ENCODE measurements at regions not wholly inside any gene's neighbourhood (a gene's known extent, or its start where the extent isn't known, plus 50 kb on each side); places are given as distances from the start of the nearest gene placed in this dataset.
A peak's percentile ranks its signal among the peaks of the same experiment; 100 is the strongest.
"Not testable (repeated sequence)": the region's sequence is repeated elsewhere in the genome, so short reads cannot be mapped to it uniquely, and the experiment has no call there.

DNA sequence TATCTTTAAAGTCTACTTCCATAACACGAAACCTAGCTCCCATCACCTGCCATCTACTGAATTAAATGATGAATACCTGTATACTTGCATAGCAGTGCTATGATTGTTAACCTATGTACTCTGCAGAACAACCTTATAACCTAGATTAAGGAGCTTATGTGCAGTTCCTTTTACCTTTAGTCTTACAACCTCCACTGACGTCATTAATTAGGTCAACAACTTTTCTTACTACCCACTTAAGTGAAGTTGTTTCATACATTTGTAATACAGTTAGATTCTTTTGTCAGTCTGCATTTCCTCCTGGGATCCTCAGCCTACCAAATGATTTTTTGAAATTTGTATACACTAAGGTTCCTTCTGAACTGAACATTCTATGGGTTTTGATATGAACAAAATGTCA, 1082.3 kb downstream of the SUCLG1 start:
- Histone ChIP-seq H3K9me3 (replicated peaks; ENCODE audit: control insufficient read depth, low read depth, low read length) (peaks cover 5% of the 10 kb centered on the region), H3K27me3 (ENCODE audit: control insufficient read depth, insufficient read depth, low read length) (no peaks in the 10 kb centered on the region), H3K4me1 (ENCODE audit: control insufficient read depth, insufficient read depth, low read length) (no peaks in the 10 kb centered on the region), H3K4me3 (ENCODE audit: low read length) (no peak overlapping the region), H3K27ac (ENCODE audit: low read length) (no peak overlapping the region), H3K36me3 (ENCODE audit: control insufficient read depth, insufficient read depth, low read length) (no peaks in the 10 kb centered on the region)
- DNase-seq, result no peak
- no CpG with 5 or more reads among the region's 2 CpGs for WGBS (ENCODE audit: insufficient coverage)

DNA sequence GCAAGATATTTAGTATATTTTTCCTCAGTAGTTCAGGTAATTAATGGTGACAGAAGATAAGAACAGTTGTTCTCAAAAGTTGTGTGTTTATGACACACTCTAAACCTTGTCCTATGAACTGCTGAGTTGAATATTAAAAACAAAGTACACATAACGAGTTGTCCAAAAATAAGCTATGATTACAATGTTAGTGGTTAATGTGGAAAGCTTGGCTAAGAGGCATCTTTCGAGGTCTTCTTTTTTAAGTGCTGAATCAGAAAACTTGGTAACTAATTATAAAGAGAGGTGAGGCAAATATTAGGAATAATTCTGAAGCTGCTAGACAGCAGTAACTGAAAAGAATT, 1088.7 kb downstream of the SUCLG1 start:
- Histone ChIP-seq H3K9me3 (replicated peaks; ENCODE audit: control insufficient read depth, low read depth, low read length) (no peaks in the 10 kb centered on the region), H3K36me3 (ENCODE audit: control insufficient read depth, insufficient read depth, low read length) (no peaks in the 10 kb centered on the region), H3K27me3 (ENCODE audit: control insufficient read depth, insufficient read depth, low read length) (no peaks in the 10 kb centered on the region), H3K4me3 (ENCODE audit: low read length) (no peak overlapping the region), H3K4me1 (ENCODE audit: control insufficient read depth, insufficient read depth, low read length) (no peaks in the 10 kb centered on the region), H3K27ac (ENCODE audit: low read length) (no peak overlapping the region)
- no peak for DNase-seq
- WGBS (ENCODE audit: insufficient coverage), result 50% methylated on average over 1 of the region's 2 CpGs

DNA sequence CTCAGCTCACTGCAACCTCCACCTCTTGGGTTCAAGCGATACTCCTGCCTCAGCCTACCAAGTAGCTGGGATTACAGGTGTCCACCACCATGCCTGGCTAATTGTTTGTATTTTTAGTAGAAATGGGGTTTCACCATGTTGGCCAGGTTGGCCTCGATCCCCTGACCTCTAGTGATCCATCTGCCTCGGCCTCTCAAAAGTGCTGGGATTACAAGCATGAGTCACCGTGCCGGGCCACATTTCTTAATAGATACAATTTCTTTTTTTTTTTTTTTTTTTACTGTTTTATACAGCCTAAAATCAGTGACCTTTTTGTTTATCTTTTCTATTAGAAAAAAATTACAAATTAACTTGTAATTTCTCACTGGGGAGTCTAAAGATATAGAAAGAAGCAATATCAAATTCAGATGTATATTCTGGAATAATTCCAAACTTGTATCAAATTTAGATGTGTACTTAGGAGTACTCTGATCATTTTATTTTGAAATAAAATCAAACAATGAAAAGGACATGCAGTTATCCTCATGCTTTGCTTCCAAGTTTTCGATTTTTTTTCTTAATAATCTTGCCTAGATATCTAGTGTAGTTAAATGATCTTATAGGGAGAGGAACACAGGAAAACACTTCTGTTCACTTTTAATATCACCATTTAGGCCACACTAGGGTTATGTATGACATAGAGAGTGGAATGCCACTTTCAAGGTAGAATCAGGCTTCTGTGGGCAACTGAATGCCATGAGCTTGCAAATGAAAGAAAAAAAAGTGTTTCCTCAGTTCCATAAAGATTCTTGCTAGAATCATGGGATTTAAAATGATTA, 1089.3 kb downstream of the SUCLG1 start:
- no peak overlapping the region for H3K4me3 ChIP-seq (ENCODE audit: low read length)
- no peak overlapping the region for H3K27ac ChIP-seq (ENCODE audit: low read length)
- no peaks in the 10 kb centered on the region for H3K9me3 ChIP-seq (replicated peaks; ENCODE audit: control insufficient read depth, low read depth, low read length)
- WGBS (ENCODE audit: insufficient coverage), result no CpG with 5 or more reads among the region's 6 CpGs
- no peaks in the 10 kb centered on the region for H3K36me3 ChIP-seq (ENCODE audit: control insufficient read depth, insufficient read depth, low read length)
- H3K27me3 ChIP-seq (ENCODE audit: control insufficient read depth, insufficient read depth, low read length), result no peaks in the 10 kb centered on the region
- no peaks in the 10 kb centered on the region for H3K4me1 ChIP-seq (ENCODE audit: control insufficient read depth, insufficient read depth, low read length)
- no peak for DNase-seq

DNA sequence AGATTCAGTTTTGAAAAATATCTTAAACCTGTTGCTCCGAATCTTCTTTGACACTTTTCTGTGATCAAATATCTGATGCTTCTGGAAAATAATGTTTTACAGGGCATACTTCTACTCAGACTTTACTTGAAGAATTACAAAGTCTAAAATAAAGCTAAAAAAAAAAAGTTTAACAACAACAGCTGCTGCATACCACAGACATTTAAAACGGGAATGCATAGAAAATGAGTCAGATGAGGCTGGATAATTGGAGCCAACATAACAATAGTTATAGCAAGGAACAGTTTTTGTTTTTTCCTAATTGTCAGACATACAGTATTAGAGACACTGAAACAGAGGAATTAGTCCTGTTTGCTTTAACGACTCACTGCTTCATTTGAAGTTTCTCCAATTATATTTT, 1090.2 kb downstream of the SUCLG1 start:
- no peaks in the 10 kb centered on the region for H3K4me1 ChIP-seq (ENCODE audit: control insufficient read depth, insufficient read depth, low read length)
- no peaks in the 10 kb centered on the region for H3K9me3 ChIP-seq (replicated peaks; ENCODE audit: control insufficient read depth, low read depth, low read length)
- no peak overlapping the region for H3K27ac ChIP-seq (ENCODE audit: low read length)
- no peak overlapping the region for H3K4me3 ChIP-seq (ENCODE audit: low read length)
- WGBS (ENCODE audit: insufficient coverage), result no CpG with 5 or more reads among the region's 3 CpGs
- H3K36me3 ChIP-seq (ENCODE audit: control insufficient read depth, insufficient read depth, low read length), result no peaks in the 10 kb centered on the region
- DNase-seq, result peak; percentile 43
- H3K27me3 ChIP-seq (ENCODE audit: control insufficient read depth, insufficient read depth, low read length), result no peaks in the 10 kb centered on the region

DNA sequence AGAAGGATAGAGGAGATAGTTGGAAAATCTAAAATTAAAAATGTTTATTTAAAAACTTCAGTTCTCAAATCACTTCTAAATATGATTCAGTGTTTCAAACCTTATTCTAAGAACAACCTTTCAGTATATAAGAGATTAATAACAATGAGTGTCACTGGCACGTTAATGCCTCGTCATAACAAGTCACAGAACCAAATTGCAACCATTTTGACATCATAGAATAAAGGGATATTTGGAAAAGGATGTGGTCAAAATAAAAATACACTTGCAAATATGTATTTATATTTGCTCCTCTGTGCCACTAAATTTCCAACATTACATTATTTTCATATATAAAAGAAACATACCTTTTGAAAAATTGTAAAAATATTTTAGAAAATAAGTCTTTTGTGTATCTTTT, 1090.6 kb downstream of the SUCLG1 start:
- Histone ChIP-seq H3K4me3 (ENCODE audit: low read length) (no peak overlapping the region), H3K27ac (ENCODE audit: low read length) (no peak overlapping the region), H3K4me1 (ENCODE audit: control insufficient read depth, insufficient read depth, low read length) (no peaks in the 10 kb centered on the region), H3K36me3 (ENCODE audit: control insufficient read depth, insufficient read depth, low read length) (no peaks in the 10 kb centered on the region), H3K9me3 (replicated peaks; ENCODE audit: control insufficient read depth, low read depth, low read length) (no peaks in the 10 kb centered on the region), H3K27me3 (ENCODE audit: control insufficient read depth, insufficient read depth, low read length) (no peaks in the 10 kb centered on the region)
- DNase-seq, result no peak
- no CpG with 5 or more reads among the region's 2 CpGs for WGBS (ENCODE audit: insufficient coverage)

DNA sequence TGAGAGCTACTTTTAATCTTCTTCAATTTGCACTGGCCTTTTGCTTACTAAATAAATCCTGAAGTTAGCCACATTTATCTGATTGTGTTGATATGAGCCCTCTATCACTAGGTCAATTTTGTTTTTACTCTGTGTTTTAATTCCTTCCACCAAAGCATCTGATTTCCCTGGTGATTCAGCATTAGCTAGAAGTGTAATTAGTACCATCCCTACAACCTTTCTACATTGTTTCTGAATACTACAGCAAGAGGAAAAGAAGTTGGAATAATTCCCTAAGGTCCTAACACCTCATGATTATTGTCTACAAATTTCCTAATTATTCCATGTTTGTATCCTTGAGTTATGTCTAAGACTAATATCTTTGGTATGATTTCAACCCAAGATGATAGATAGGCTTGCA, 1093.6 kb downstream of the SUCLG1 start:
- DNase-seq, result no peak
- Histone ChIP-seq H3K4me3 (ENCODE audit: low read length) (no peak overlapping the region), H3K36me3 (ENCODE audit: control insufficient read depth, insufficient read depth, low read length) (no peaks in the 10 kb centered on the region), H3K9me3 (replicated peaks; ENCODE audit: control insufficient read depth, low read depth, low read length) (no peaks in the 10 kb centered on the region), H3K27me3 (ENCODE audit: control insufficient read depth, insufficient read depth, low read length) (no peaks in the 10 kb centered on the region), H3K27ac (ENCODE audit: low read length) (no peak overlapping the region), H3K4me1 (ENCODE audit: control insufficient read depth, insufficient read depth, low read length) (no peaks in the 10 kb centered on the region)

DNA sequence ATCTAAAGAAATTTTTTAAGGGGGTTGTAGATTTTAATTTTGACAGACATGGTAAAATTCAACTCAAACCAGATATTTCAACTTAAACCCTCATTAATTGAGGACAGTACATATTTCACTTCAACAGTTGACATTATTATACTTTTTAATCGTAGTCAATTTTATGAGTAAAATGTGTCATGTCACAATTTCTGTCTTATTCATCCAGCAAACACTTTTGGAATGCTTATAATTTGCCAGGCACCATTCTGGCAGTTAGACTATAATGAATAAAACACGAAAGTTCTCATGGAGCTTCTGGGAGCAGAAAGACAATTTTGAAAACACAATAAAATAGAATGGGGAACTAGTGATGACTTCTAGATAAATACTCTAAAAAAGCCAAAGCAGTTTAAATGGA, 1094.8 kb downstream of the SUCLG1 start:
- no CpG with 5 or more reads among the region's 2 CpGs for WGBS (ENCODE audit: insufficient coverage)
- Histone ChIP-seq H3K4me1 (ENCODE audit: control insufficient read depth, insufficient read depth, low read length) (no peaks in the 10 kb centered on the region), H3K4me3 (ENCODE audit: low read length) (no peak overlapping the region), H3K36me3 (ENCODE audit: control insufficient read depth, insufficient read depth, low read length) (no peaks in the 10 kb centered on the region), H3K27me3 (ENCODE audit: control insufficient read depth, insufficient read depth, low read length) (no peaks in the 10 kb centered on the region), H3K9me3 (replicated peaks; ENCODE audit: control insufficient read depth, low read depth, low read length) (no peaks in the 10 kb centered on the region), H3K27ac (ENCODE audit: low read length) (no peak overlapping the region)
- DNase-seq, result peak; percentile 43

DNA sequence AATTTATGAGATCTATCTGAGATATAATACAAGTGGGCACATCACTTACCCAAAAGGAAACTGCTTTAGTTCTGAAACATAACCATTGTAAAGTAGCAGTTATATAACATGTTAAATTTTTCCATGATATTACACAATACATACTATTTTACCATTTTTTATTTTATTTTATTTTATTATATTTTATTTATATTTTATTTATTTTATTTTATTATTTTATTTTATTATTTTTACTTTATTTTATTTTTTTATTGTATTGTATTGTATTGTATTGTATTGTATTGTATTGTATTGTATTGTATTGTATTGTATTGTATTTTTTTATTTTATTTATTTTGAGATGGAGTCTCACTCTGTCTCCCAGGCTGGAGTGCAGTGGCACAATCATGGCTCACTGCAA, 1095.9 kb downstream of the SUCLG1 start:
- not testable (repeated sequence) for H3K9me3 ChIP-seq (replicated peaks; ENCODE audit: control insufficient read depth, low read depth, low read length); H3K27me3 ChIP-seq (ENCODE audit: control insufficient read depth, insufficient read depth, low read length); H3K4me1 ChIP-seq (ENCODE audit: control insufficient read depth, insufficient read depth, low read length); H3K4me3 ChIP-seq (ENCODE audit: low read length); DNase-seq; H3K36me3 ChIP-seq (ENCODE audit: control insufficient read depth, insufficient read depth, low read length); H3K27ac ChIP-seq (ENCODE audit: low read length)

DNA sequence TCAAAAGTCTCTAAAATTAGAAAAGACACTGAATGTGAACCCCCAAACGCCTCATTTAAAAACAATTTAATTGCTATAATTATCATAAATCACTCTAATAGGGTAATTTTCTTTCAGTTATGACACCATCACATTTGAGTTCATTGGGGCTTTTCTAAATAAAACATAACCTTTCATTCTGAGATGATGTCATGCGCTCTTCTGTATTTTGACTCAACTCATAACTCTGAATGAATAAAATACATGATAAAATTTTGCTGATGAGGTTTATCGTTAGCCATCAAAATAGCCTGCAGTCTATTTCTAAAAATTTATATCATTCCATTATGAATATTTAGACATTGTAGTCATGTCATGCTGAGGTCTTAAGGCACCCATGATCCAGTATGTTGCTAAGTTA, 1099.7 kb downstream of the SUCLG1 start:
- no peaks in the 10 kb centered on the region for H3K27me3 ChIP-seq (ENCODE audit: control insufficient read depth, insufficient read depth, low read length)
- WGBS (ENCODE audit: insufficient coverage), result no CpG with 5 or more reads among the region's 3 CpGs
- no peaks in the 10 kb centered on the region for H3K9me3 ChIP-seq (replicated peaks; ENCODE audit: control insufficient read depth, low read depth, low read length)
- no peaks in the 10 kb centered on the region for H3K4me1 ChIP-seq (ENCODE audit: control insufficient read depth, insufficient read depth, low read length)
- H3K4me3 ChIP-seq (ENCODE audit: low read length), result no peak overlapping the region
- H3K36me3 ChIP-seq (ENCODE audit: control insufficient read depth, insufficient read depth, low read length), result no peaks in the 10 kb centered on the region
- H3K27ac ChIP-seq (ENCODE audit: low read length), result no peak overlapping the region
- DNase-seq, result no peak

DNA sequence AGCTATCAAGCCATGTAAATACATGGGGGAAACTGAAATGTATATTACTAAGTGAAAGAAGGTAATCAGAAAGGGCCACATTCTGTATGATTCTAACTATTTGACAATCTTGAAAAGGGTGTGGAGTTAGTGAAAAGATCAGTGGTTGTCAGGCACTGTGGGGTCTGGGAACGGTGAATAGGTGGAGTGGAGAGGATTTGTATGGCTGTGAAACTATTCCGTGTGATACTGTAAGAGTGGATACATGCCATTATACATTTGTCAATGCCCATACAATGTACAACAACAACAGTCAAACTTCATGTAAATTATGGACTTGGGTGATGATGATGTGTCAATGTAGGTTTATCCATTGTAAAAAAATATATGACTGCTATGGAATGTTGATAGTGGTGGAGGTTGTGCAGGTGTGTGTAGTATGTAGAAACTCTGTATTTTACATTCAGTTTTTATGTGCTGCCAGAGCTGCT, 1116.2 kb downstream of the SUCLG1 start:
- WGBS (ENCODE audit: insufficient coverage), result no CpG with 5 or more reads among the region's 2 CpGs
- Histone ChIP-seq H3K36me3 (ENCODE audit: control insufficient read depth, insufficient read depth, low read length) (no peaks in the 10 kb centered on the region), H3K27ac (ENCODE audit: low read length) (no peak overlapping the region), H3K9me3 (replicated peaks; ENCODE audit: control insufficient read depth, low read depth, low read length) (no peaks in the 10 kb centered on the region), H3K4me1 (ENCODE audit: control insufficient read depth, insufficient read depth, low read length) (no peaks in the 10 kb centered on the region), H3K27me3 (ENCODE audit: control insufficient read depth, insufficient read depth, low read length) (no peaks in the 10 kb centered on the region), H3K4me3 (ENCODE audit: low read length) (no peak overlapping the region)
- DNase-seq, result peak; percentile 12

DNA sequence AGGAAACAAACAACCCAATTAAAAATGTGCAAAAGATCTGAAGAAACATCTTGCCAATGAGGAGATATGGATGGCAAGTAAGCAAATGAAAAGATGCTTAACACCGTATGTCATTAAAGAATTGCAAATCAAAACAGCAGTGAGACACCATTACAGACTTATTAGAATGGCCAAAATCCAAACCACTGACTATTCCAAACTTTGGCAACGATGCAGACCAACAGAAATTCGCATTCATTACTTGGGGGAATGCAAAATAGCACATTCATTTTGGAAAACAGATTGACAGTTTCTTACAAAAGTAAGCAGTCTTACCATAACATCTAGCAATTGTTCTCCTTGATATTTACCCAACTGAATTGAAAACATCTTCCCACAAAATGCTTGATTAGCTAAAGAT, 1118.7 kb downstream of the SUCLG1 start:
- H3K36me3 ChIP-seq (ENCODE audit: control insufficient read depth, insufficient read depth, low read length), result no peaks in the 10 kb centered on the region
- peak; percentile 28 for DNase-seq
- no peaks in the 10 kb centered on the region for H3K9me3 ChIP-seq (replicated peaks; ENCODE audit: control insufficient read depth, low read depth, low read length)
- H3K27ac ChIP-seq (ENCODE audit: low read length), result no peak overlapping the region
- no peaks in the 10 kb centered on the region for H3K4me1 ChIP-seq (ENCODE audit: control insufficient read depth, insufficient read depth, low read length)
- H3K27me3 ChIP-seq (ENCODE audit: control insufficient read depth, insufficient read depth, low read length), result no peaks in the 10 kb centered on the region
- H3K4me3 ChIP-seq (ENCODE audit: low read length), result no peak overlapping the region
- 76% methylated on average over 3 of the region's 3 CpGs for WGBS (ENCODE audit: insufficient coverage)
